T1000 (cell line): ENCODE measurements at regions not wholly inside any gene's neighbourhood (a gene's known extent, or its start where the extent isn't known, plus 50 kb on each side); places are given as distances from the start of the nearest gene placed in this dataset.

ENCODE experiments used
- DNase-seq: peaks from one replicate; lab custom pipeline; 2025; ENCODE audit warnings: mixed read lengths; lab: John Stamatoyannopoulos, UW

DNA sequence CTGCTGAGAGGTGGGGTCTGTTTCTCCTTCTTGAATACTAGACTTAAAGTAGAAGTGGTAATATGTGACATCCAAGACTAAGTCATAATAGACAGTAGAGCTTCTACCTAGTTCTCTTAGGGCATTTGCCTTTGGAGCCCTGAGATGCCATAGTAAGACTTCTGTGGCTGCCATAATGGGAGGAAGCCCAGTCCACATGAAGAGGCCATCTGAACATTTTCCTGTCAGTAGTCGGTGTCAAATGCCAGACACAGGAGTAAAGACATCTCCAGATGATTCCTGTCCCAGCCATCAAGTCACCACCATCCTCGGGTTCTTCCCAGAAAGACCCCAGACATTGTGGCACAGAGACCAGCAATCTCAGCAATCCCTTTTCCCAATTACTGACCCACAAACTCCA is 58.1 kb upstream of the IRX6 start:
- DNase-seq, result no peak

DNA sequence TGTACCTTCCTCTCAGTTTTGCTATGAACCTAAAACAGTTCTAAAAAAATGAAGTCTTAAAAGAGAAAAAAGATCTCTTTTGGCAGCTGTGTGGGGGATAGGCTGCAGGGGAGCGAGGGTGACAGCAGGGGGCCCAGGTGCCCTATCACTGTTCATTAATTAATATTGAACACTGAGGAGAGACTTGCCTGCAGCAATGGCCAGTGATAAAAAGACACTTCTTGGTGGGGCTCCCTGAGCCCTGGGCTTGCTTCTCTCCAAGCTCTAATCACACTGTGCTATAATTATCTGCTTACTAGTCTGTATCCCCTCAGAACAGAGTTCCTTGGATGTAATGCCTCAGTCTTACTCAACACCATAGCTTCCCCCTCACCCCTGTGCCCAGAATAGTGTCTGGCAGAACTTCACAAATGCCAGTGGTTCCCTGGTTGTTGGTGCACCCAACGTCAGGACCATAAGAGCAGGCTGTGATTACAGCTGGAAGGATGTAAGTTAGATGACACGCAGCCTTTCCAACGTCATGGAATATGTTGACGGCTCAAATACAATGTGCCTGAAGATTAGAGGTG is 52.0 kb upstream of the IRX6 start:
- DNase-seq, result no peak

DNA sequence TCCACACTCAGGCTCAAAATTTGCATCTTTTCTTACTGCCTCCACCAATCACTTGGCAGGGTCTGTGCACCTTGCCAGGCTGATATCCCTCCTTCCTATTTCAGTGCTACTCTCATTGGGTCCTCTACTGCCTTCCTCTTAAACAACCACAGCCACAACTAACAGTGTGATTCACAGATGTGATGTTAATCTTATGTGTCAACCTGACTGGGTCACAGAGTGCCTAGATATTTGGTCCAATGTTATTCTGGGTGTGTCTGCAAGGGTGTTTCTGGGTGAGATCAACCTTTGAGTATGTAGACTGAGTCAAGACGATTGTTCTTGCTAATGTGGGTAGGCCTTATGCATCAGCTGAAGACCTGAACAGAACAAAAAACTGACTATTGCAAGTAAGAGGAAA is 51.3 kb upstream of the IRX6 start:
- DNase-seq, result no peak

DNA sequence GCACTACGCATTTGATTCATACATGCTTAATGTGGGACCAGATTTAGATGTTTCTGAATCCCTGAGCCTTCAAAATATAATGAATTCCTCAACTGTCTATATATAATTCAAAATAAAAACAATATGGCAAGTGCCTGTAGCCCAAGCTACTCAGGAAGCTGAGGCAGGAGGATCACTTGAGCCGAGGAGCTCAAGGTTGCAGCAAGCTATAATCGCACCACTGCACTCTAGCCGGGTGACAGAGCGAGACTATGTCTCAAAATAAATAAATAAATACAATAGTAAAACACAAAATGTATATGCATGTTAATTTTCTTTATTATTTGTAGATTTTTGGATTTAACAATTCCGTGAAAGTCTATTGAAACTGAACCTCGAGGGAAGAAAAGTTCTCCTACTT is 50.6 kb upstream of the IRX6 start:
- no peak for DNase-seq

DNA sequence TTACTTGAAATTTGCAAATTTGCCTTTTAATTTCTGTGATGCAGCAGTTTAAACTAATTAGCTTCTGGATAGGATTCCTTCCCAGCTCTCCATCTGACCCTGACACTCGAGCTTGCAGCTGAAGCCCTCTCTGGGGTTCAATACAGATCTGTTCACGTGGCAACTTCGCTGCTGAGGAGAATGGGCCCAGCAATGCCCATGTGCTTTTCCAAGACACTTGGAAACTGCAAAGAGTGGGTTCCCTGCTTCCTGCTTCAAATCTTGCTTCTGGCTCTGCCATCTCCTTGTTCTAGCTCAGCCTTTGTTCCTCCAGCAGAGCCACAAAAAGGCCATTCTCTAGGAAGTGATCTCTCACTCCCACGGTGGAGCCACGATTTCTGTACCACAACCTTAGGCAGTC is 50.0 kb upstream of the IRX6 start:
- DNase-seq, result no peak
